ENCODE measurements at regions not wholly inside any gene's neighbourhood (a gene's known extent, or its start where the extent isn't known, plus 50 kb on each side); places are given as distances from the start of the nearest gene placed in this dataset.

DNA sequence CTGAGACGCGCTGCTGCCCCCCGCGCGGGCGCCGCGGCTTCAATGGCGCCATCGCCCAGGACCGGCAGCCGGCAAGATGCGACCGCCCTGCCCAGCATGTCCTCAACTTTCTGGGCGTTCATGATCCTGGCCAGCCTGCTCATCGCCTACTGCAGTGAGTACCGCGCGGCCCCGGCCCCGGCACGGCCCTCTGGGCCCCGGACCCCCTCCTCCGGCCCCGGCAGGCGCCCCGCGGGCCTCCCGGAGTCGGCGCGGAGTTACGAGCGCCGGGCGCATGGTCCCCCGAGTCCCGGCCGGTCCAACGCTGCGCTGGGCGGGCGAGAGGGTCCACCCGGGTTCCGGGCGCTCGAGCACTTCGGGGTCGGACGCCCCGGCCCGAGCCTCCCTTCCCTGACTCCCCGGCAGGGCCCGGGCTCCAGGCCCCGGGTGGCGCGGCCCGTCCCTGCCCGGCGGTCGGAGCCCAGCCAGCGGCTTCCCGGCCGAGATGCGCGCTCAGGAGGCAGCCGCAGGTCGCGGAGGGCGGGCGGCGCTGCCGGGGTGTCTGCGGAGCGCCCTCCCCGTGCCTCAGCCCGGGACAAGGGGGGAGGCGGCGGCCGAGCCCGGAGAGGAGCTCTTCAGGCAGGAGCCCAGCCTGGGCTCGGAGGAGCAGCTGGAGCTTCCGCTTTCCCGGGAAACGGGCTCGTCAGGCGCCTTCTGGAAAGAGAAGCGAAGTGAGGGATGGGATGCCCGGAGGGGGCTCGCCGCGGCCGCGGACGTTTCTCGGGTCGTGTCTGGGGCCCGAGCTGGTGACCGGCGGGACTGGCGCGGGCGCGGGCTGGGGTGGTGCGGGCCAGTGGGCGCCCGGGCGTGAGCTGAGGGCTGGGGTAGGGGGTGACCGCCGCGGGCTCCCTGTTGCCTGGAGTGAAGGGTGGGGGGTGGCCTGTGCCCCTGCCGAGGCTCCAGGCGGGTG, 1337.8 kb downstream of the BRD1 start:
- Histone ChIP-seq H3K27me3 (peaks cover 28 to 88% (median 57%) of the 10 kb centered on the region in 9 donors), H3K36me3 (no peaks in the 10 kb centered on the region), H3K4me3 (peak overlapping the region; percentile 19 to 50 (median 33)), H3K4me1 (peaks cover 0 to 12% (median 4%) of the 10 kb centered on the region in 12 donors), H3K27ac (no peak overlapping the region), H3K9me3 (no peaks in the 10 kb centered on the region)
- no peak for ATAC-seq
- TF ChIP-seq POLR2A (IDR thresholded peaks at IDR 0.05) = no peak
- TF ChIP-seq, protein P1, sequence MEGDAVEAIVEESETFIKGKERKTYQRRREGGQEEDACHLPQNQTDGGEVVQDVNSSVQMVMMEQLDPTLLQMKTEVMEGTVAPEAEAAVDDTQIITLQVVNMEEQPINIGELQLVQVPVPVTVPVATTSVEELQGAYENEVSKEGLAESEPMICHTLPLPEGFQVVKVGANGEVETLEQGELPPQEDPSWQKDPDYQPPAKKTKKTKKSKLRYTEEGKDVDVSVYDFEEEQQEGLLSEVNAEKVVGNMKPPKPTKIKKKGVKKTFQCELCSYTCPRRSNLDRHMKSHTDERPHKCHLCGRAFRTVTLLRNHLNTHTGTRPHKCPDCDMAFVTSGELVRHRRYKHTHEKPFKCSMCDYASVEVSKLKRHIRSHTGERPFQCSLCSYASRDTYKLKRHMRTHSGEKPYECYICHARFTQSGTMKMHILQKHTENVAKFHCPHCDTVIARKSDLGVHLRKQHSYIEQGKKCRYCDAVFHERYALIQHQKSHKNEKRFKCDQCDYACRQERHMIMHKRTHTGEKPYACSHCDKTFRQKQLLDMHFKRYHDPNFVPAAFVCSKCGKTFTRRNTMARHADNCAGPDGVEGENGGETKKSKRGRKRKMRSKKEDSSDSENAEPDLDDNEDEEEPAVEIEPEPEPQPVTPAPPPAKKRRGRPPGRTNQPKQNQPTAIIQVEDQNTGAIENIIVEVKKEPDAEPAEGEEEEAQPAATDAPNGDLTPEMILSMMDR (IDR thresholded peaks at IDR 0.05) = no peak
- intact Hi-C loops (cut with DNase I) = loop anchor here in 6 of 10 donors (5.0 to 10.0 kb wide), 5 partner anchors 1643 to 1695 kb away; no protein-coding TSS in a partner anchor
- WGBS, 4 donors = 1 to 4% (median 1%) methylated on average over 21 to 113 of the region's 113 CpGs
- peak in 2 of 5 donors; percentile 2 to 56 for DNase-seq

DNA sequence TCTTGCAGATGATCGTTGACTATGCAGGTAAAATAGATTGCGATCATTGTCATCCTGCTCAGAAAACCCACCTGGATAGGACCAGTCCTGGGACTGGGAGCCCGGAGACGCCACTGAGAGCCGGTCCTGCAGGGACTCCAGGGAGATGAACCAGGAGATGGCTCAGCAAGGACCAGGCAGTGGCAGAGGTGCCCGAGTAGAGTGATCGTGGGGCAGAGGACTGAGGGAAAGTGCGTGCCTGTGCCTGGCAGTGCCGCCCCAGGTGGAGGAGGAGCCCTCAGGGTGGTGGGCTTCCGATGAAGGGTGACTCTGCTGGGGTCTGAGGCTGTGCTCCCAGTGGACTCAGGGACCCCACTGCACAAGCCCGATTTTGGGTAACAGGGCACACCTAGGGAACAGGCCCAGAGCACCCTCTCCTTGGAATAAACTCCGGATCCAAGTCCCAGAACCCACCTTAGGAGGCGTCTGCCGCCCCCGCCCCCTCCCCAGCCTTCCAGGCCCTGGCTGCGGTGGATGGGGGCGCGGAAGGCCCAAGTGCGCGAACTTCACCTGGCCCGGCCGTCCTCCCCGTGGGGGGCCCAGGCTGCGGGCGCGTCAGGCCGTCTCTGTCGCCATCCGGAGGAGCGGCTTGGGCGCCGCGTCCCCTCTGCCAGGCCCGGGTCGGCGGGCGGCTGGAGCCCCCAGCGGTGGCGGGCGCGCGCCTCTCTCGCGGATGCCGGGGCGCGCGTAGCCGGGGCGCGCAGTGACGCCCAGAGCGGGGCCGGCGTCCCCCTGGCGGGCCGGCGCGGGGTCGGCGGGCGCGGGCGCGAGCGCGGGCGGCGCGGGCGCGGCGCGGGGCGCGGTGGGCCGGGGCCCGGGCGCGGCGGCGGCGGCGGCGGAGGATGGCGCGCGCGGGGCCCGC, 1338.8 kb downstream of the BRD1 start:
- no peak for ATAC-seq
- TF ChIP-seq, protein P1 (IDR thresholded peaks at IDR 0.05) = no peak
- TF ChIP-seq POLR2A (IDR thresholded peaks at IDR 0.05) = no peak
- Histone ChIP-seq H3K4me3 (peak overlapping the region in 1 of 12 donors; percentile 6), H3K9me3 (no peaks in the 10 kb centered on the region), H3K36me3 (no peaks in the 10 kb centered on the region), H3K27me3 (peaks cover 28 to 80% (median 57%) of the 10 kb centered on the region in 9 donors), H3K27ac (no peak overlapping the region), H3K4me1 (peaks cover 0 to 12% (median 4%) of the 10 kb centered on the region in 12 donors)
- WGBS, 4 donors = 9 to 34% (median 11%) methylated on average over 19 to 90 of the region's 90 CpGs
- intact Hi-C loops (cut with DNase I) = no loop called here
- DNase-seq = no peak

DNA sequence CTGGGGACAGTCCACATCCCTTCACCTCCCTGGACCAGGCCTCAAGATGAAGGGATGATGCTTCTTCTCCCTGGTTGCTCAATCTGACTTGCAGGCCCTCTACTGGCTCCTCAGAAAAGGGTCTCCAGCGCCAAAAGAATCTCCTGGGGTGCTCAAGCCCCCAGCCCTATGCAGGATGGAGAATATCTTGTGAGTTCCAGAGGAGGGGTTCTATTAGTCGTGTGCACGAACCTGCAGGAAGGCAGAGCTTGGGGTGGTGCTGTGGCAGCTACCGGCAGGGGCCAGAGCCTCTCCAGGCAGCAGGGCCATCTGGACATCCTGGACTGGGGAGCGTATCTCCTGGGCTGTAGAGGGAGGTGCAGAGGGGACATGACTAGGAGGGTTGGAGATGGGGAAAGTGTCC, 1339.5 kb downstream of the BRD1 start:
- Histone ChIP-seq H3K9me3 (no peaks in the 10 kb centered on the region), H3K27me3 (peaks cover 28 to 75% (median 55%) of the 10 kb centered on the region in 9 donors), H3K27ac (no peak overlapping the region), H3K36me3 (no peaks in the 10 kb centered on the region), H3K4me3 (no peak overlapping the region), H3K4me1 (peaks cover 0 to 12% (median 4%) of the 10 kb centered on the region in 12 donors)
- WGBS, 4 donors = 28 to 32% (median 30%) methylated on average over 5 of the region's 5 CpGs
- DNase-seq (peak in 1 of 5 donors; percentile 2), ATAC-seq (no peak)
- TF ChIP-seq, protein P1 (IDR thresholded peaks at IDR 0.05) = no peak
- TF ChIP-seq POLR2A (IDR thresholded peaks at IDR 0.05) = no peak
- intact Hi-C loops (cut with DNase I) = no loop called here

Data from heart left ventricle (tissue), 16 donors.